Left lobe of liver (tissue), 2 donors: ENCODE measurements at regions not wholly inside any gene's neighbourhood (a gene's known extent, or its start where the extent isn't known, plus 50 kb on each side); places are given as distances from the start of the nearest gene placed in this dataset.
"Not testable (repeated sequence)": the region's sequence is repeated elsewhere in the genome, so short reads cannot be mapped to it uniquely, and the experiment has no call there.

Experiments
- ATAC-seq: fragments of 200-7000 bp; cut with Tn5 transposase; one replicate; pipeline ENCODE4 v1.9.1; 2020; ENCODE audit warnings: mild to moderate bottlenecking, moderate library complexity
- DNase-seq: peaks from one replicate; pipeline ENCODE4 v3.0.0-alpha.2; 2020; ENCODE audit warnings: low spot score
- donor health status: DM: no; HTN: no; CAD: no; lungs with moderate emphysema.
- donor health status: DM: no; HTN: yes; CAD: no.

DNA sequence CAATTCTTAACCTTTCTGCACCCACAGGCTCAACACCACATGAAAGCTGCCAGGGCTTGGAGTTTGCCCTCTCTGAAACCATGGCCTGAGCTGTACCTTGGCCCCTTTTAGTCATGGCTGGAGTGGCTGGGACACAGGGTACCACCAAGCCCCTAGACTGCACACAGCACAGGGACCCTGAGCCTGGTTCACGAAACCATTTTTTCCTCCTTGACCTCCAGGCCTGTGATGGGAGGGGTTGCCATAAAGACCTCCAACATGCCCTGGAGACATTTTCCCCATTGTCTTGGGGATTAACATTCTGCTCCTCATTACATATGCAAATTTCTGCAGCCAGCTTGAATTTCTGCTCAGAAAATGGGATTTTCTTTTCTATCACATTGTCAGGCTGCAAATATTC, 113.4 kb downstream of the XPNPEP1 start:
- not testable (repeated sequence) for DNase-seq, ATAC-seq

- not testable (repeated sequence) for DNase-seq, ATAC-seq
Measured at GRCh38 chr10:109801191-109801590, 122.1 kb downstream of the XPNPEP1 start.

DNA sequence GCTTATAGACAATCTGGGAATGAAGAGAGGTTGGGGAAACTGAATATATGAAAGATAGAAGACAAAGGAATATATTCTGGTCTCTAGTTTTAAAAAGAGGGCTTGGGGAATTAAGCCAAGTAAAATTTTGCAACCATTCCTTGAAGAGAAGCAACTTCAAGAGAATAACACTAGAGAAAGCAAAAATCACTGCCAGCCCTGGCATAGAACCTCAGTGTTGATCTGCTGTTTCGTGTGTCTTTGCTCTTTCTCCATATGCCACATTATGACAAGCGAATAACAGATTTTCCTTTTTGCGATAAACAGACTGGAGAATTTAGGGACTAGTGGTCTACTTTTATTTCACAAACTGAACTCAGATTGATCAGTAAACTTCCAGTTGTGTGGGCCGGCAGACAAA, 132.7 kb downstream of the XPNPEP1 start:
- DNase-seq: no peak
- ATAC-seq: no peak

DNA sequence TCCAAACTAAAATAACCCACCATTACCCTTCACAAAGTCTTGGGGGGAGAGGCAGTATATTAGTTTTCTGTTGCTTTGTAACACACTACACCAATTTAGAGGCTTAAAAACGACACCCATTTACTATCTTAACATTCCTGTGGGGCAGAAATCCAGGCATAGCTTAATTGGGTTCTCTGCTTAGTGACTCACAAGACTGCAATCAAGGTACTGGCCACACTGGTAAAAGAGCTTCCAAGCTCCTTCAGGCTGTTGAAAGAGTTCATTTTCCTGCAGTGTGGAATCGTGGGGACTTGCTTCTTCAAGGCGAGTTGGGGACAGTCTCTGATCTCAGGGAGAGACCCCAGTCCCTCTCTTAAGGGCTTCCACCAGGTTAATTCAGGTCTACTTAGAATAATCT, 139.1 kb downstream of the XPNPEP1 start:
- no peak for DNase-seq
- no peak for ATAC-seq

DNA sequence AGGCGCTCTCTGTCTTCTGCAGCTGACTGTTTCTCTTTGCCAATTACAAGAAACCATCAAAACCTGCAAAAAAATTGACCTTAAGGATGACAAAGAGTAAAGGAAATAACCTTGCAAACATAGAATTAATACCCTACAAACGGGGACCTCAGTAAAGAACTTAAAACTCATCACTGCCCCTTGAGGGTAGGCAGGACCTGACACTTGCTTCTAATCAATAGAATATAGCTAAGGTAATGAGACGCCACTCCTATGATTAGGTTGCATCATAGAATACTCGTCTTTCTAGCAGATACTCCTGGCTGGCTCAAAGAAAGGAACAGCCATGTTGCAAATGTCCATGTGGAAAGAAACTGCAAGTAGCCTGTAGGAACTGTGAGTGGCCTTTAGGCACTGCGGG, 140.0 kb downstream of the XPNPEP1 start:
- DNase-seq (no peak), ATAC-seq (no peak)

- ATAC-seq (no peak), DNase-seq (no peak)
Measured at GRCh38 chr10:109780997-109781396, 142.3 kb downstream of the XPNPEP1 start.

- DNase-seq (no peak), ATAC-seq (no peak)
Measured at GRCh38 chr10:109778993-109779392, 144.3 kb downstream of the XPNPEP1 start.

DNA sequence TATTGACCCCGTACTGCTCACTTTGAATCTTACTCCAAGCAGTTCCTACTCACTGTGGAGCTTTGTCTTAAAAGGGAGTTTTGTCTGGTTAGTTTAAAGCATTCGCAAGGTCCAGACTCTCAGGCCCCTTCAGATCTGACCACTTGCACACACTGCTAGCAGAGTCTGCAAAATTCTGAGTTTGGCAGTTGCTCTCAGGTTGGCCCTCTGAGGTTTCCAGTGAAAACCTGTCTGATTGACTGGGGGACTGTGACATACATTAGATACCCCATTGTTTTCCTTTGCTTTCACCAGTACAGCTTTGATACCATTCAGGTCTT, 149.2 kb downstream of the XPNPEP1 start:
- DNase-seq (no peak), ATAC-seq (no peak)

DNA sequence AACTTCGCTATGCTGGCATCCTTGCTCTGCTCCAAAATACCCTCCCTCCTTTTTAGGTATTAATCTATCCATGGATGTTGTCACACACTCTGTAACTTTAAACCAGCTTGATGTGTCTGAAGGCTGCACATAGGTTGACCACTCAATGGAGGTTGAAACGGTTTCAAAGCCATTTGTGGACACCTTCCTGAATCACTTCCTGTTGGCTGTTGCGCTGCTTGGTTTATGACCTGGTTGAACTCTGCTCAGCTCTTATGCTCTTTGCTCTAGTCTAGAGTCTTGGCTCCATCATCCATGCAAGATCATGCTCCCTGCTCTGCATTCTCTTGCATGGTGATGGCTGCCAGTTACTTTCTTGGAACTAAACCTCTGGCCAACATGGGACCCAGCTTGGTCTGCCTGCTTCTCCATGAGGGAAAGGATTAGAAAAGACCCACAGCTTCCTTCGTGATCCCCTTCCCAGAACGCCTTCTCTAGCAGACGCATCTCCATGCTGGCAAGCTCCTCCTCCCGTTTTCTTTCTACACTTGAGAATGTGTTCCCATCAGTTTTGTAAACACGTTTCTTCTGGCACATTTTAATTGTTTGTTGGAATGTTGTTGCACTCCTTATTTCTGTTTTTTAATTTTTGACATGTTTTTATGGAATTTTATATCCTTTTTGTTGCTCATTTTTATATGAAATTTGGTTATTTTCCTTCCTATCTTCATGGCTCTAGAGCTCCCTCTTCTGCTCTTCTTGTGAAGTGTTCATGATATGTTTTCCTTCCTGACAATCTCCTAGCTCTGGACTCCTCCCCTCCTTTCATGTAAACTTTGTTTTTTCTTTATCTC, 149.8 kb downstream of the XPNPEP1 start:
- ATAC-seq (peak; percentile 73), DNase-seq (no peak)

DNA sequence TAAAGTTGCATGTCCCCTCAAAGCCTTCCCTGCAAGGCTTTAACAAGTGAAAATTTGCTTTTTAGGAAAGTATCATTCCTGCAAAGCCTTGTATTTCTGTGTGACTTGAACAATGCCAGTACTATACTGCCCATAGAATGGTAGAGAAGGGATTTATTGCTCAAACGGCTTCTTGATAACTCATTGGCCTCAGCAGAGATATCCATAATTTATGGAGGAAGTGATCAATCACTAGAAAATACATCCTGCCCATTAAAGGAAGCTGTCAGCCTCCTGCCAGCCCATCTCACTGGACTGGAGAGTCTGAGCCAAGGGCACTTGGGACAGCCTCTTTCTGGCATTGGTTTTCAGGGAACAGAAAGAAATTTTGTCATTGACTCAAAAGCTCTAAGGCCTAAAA, 152.6 kb downstream of the XPNPEP1 start:
- DNase-seq (no peak), ATAC-seq (no peak)

DNA sequence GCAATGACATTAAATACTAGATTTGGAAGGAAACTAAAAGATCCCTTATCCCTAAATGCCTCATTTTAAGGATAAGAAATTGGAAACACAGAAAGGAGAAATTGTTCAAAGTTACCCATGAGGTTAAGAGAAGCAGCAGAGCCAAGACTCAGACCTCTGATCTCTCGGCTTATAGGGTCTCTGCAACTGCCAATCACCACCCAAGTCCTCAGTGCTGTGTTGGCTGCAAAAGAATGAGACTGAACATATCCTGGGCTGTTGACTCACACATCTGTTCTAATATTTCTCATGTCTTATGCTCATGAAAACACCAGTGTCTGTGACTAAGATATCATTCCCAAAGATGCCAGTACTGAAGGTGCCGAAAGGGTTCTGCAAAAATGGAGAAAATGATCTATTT, 153.3 kb downstream of the XPNPEP1 start:
- DNase-seq (no peak), ATAC-seq (no peak)

DNA sequence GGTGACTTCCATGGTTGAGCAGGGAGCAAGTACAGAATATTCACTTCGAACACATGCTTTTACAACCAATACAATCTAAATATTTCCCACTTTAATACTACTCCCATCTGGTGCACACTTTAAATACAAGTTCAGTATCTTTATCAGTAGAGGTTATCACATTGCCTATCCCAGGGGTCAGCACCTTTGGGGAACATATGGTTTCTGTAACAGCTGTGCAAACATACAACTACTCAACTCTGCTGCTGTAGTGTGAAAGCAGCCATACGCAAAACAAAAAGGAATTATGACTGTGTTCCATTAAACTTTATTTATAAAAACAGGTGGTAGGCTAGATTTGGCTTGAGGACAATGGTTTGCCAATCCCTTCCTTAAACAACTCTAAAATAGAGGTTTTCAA, 157.5 kb downstream of the XPNPEP1 start:
- no peak for DNase-seq

GRCh38 chr10:109762555-109762954, 160.8 kb downstream of the XPNPEP1 start:
- DNase-seq (no peak), ATAC-seq (no peak)

More for the DNA sequence above, 157.5 kb downstream of the XPNPEP1 start:
- no peak for ATAC-seq

GRCh38 chr10:109757670-109758069, 165.6 kb downstream of the XPNPEP1 start:
- DNase-seq, ATAC-seq: not testable (repeated sequence)

DNA sequence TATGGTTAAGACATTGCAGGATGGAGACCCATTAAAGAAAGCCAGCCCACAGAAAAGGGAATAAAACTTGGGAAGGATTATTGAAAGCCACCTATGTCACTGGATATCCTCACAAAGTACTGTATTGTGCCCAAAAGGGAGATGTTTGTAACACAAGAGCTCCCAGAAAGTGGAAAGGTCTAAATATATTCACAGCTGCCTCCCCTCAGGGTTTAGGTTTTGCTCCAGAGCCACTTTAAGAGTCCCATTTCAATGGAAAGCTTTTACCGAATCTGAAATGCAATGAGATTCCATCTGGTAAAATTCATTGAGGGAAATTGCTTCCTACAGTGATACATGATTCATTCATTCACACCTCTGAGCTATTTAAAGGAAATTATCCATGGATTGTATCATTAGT, 176.4 kb downstream of the XPNPEP1 start:
- no peak for ATAC-seq
- DNase-seq: no peak

DNA sequence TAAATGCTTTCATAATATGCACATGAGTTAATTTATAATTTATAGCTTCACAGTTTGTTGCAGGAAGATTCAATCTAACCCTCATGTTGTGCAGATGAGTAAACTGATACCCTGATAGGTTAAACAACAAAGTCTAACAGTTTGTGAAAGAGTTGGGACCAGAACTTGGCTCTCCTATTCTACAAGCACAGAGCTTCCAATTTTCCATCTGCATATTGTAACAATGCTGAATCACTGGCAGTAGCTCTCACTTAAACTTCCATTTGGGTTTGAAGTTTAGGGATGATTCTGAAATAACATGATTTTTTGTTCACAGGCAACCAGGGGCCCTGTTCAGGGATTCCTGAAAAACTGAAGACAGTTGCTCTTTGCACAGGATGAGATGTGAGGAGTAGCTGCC, 179.3 kb downstream of the XPNPEP1 start:
- no peak for ATAC-seq
- DNase-seq: no peak

DNA sequence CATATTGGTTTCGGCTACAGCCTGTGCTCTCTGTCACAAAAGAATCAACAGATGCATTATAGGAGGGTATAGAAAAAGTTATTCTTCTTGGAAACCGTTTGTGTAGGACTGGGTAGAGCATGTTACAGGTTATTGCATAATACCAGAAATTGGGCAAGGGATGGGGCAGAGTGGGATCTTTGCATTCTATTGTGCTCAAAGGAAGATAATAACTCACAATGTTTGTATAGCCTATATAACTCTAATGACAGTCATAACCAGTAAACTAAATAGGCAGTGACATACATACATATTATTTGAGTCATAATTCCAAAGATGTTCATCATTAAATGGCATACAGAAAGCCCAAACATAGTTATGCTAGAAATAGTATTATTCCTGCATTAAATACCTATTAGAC, 179.7 kb downstream of the XPNPEP1 start:
- no peak for ATAC-seq
- no peak for DNase-seq

- ATAC-seq (no peak), DNase-seq (no peak)
Measured at GRCh38 chr10:109743146-109743545, 180.2 kb downstream of the XPNPEP1 start.

DNA sequence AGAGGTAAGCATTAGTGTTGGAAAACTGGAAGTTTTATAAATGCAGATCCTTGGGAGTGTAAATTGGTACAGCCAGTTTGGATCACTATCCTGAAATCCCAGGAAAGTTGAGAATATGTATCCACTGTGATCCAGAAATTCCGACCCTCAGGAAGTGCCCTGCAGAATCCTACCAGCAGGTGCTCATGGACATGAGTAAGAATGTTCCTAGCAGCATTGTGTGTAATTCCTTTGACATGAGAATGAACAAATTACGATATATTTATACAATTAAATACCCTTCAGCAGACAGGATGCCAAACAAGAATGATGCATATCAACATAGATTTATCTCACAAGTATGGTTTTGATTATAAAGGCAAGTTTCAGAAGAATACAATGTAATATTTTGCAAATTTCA, 181.6 kb downstream of the XPNPEP1 start:
- ATAC-seq (no peak), DNase-seq (no peak)

DNA sequence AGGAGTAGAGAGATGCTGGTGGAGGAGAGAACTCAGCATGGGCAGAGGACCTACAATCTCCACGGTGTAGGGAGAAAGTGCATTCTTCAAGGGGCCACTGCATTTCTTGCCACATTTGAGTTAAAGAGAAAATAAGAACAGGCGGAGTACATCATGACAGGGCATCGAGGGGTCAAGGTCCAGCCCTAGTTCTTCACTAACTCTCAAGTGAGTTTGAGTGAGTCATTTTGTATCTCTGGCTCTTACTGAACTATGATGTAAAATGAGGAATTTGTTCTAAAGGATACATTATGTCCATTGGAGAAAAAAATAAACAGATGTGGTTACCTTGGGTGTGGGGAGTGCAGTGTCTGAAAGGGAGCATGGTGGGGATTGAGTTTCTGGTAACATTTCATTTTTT, 182.9 kb downstream of the XPNPEP1 start:
- ATAC-seq (no peak), DNase-seq (no peak)

GRCh38 chr10:109737626-109738025, 185.7 kb downstream of the XPNPEP1 start:
- DNase-seq (no peak), ATAC-seq (no peak)

GRCh38 chr10:109737009-109737408, 186.3 kb downstream of the XPNPEP1 start:
- DNase-seq: no peak
- no peak for ATAC-seq

GRCh38 chr10:109735776-109736175, 187.5 kb downstream of the XPNPEP1 start:
- ATAC-seq: no peak
- no peak for DNase-seq
